Activated CD4-positive, alpha-beta T cell treated with anti-CD3 and anti-CD28 coated beads, Interleukin-2, amount 10 ng/mL, durations not matched to agents 24 days and 14 days (primary cell): ENCODE measurements at regions not wholly inside any gene's neighbourhood (a gene's known extent, or its start where the extent isn't known, plus 50 kb on each side); places are given as distances from the start of the nearest gene placed in this dataset.

Experiments used
- DNase-seq: peaks from one replicate; pipeline ENCODE4 v3.0.0; 2022
- H3K27ac Mint-ChIP-seq: one replicate; pipeline ENCODE4 v1.8.0; 2022; ENCODE audit warnings: mild to moderate bottlenecking, mixed read lengths
- H3K27me3 Mint-ChIP-seq: one replicate; pipeline ENCODE4 v1.8.0; 2022; ENCODE audit warnings: mixed read lengths
- H3K36me3 Mint-ChIP-seq: one replicate; pipeline ENCODE4 v1.8.0; 2022; ENCODE audit warnings: low read depth, mild to moderate bottlenecking, mixed read lengths
- H3K4me1 Mint-ChIP-seq: one replicate; pipeline ENCODE4 v1.8.0; 2021; ENCODE audit warnings: mixed read lengths
- H3K4me3 Mint-ChIP-seq: one replicate; pipeline ENCODE4 v1.8.0; 2022; ENCODE audit warnings: mild to moderate bottlenecking, moderate library complexity, mixed read lengths
- H3K9me3 Mint-ChIP-seq: one replicate; pipeline ENCODE4 v1.8.0; 2021; ENCODE audit warnings: mixed read lengths
- intact Hi-C: fragments of 100-400 bp; cut with micrococcal nuclease; formaldehyde crosslinking; loops from one replicate; pipeline ENCODE4 v1.15.1; 2023

- Mint-ChIP-seq H3K36me3 (no peaks in the 10 kb centered on the region), H3K4me3 (no peak overlapping the region), H3K27me3 (no peaks in the 10 kb centered on the region), H3K4me1 (no peaks in the 10 kb centered on the region), H3K27ac (no peak overlapping the region), H3K9me3 (no peaks in the 10 kb centered on the region)
- intact Hi-C loops, result no loop called here
- DNase-seq, result no peak
Observed at GRCh38 chr5:124140060-124140459, 606.4 kb downstream of the ZNF608 start.

DNA sequence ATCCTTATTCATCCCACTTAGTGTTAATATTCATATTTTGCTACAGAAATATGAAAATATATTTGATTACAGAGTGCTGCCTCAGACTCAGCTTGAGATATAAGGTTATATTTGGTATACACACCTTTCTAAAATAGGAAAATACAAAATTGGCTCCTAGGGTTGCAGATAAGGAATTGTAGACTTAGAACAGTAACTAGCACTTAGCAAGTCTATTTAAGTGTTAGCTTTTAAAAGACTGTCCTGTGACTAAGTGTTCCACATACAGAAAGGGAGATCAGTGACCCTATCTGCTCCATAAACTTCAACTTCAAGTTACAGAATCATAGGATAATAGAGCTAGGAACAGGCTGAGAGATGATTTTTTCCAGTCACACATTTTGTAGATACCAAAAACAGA lies 607.0 kb downstream of the ZNF608 start:
- intact Hi-C loops, result no loop called here
- H3K36me3 Mint-ChIP-seq, result no peaks in the 10 kb centered on the region
- H3K4me3 Mint-ChIP-seq, result no peak overlapping the region
- no peak overlapping the region for H3K27ac Mint-ChIP-seq
- no peak for DNase-seq
- H3K9me3 Mint-ChIP-seq, result no peaks in the 10 kb centered on the region
- H3K4me1 Mint-ChIP-seq, result no peaks in the 10 kb centered on the region
- H3K27me3 Mint-ChIP-seq, result no peaks in the 10 kb centered on the region

- no peaks in the 10 kb centered on the region for H3K36me3 Mint-ChIP-seq
- DNase-seq, result no peak
- no peaks in the 10 kb centered on the region for H3K4me1 Mint-ChIP-seq
- H3K4me3 Mint-ChIP-seq, result no peak overlapping the region
- H3K9me3 Mint-ChIP-seq, result no peaks in the 10 kb centered on the region
- no peak overlapping the region for H3K27ac Mint-ChIP-seq
- intact Hi-C loops, result no loop called here
- no peaks in the 10 kb centered on the region for H3K27me3 Mint-ChIP-seq
Observed at GRCh38 chr5:124136609-124137008, 609.8 kb downstream of the ZNF608 start.

DNA sequence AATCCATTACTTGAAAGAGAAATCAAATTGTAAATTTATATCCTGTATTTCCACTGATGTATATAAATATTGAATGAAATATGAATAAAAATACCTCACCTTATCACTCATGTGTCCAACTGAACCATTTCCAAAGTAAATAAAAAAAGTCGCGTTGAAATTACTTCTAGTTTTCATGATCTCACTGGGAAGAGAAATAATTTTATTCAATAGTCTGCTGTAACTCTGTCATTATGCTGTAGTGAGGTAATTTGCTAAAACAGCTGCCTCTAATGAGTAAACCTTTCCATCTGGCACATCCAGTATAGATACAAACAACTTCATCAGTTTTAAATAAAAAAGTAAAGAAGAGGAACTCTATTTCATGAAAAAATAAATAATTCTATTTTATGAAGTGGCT lies 611.5 kb downstream of the ZNF608 start:
- no peaks in the 10 kb centered on the region for H3K9me3 Mint-ChIP-seq
- intact Hi-C loops, result no loop called here
- no peak overlapping the region for H3K27ac Mint-ChIP-seq
- no peaks in the 10 kb centered on the region for H3K36me3 Mint-ChIP-seq
- no peaks in the 10 kb centered on the region for H3K27me3 Mint-ChIP-seq
- no peak for DNase-seq
- H3K4me1 Mint-ChIP-seq, result no peaks in the 10 kb centered on the region
- H3K4me3 Mint-ChIP-seq, result no peak overlapping the region

DNA sequence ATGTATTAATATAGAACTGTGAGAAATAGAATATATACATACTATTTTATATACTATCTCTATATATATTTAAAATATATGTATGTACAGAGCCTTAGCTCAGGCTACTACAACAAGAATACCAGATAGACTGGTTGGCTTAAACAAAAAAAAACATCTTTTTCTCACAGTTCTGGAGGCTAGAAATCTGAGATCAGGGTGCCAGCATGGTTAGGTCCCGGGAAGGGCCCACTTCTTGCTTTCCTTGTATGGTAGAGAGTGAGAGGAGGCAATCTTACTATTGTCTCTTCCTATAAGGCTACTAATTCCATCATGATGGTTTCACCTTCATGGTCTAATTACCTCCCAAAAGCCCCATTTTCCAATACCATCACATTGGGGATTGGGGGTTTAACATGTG lies 613.0 kb downstream of the ZNF608 start:
- no peak for DNase-seq
- no peaks in the 10 kb centered on the region for H3K9me3 Mint-ChIP-seq
- no peaks in the 10 kb centered on the region for H3K4me1 Mint-ChIP-seq
- no peaks in the 10 kb centered on the region for H3K36me3 Mint-ChIP-seq
- H3K27ac Mint-ChIP-seq, result no peak overlapping the region
- H3K27me3 Mint-ChIP-seq, result no peaks in the 10 kb centered on the region
- no peak overlapping the region for H3K4me3 Mint-ChIP-seq
- intact Hi-C loops, result no loop called here

GRCh38 chr5:124132843-124133242 lies 613.6 kb downstream of the ZNF608 start:
- Mint-ChIP-seq H3K4me1 (no peaks in the 10 kb centered on the region), H3K9me3 (no peaks in the 10 kb centered on the region), H3K4me3 (no peak overlapping the region), H3K36me3 (no peaks in the 10 kb centered on the region), H3K27ac (no peak overlapping the region), H3K27me3 (no peaks in the 10 kb centered on the region)
- intact Hi-C loops, result no loop called here
- no peak for DNase-seq

- Mint-ChIP-seq H3K4me1 (no peaks in the 10 kb centered on the region), H3K36me3 (no peaks in the 10 kb centered on the region), H3K9me3 (no peaks in the 10 kb centered on the region), H3K4me3 (no peak overlapping the region), H3K27ac (no peak overlapping the region), H3K27me3 (no peaks in the 10 kb centered on the region)
- no peak for DNase-seq
- intact Hi-C loops, result no loop called here
Observed at GRCh38 chr5:124131466-124131865, 615.0 kb downstream of the ZNF608 start.

DNA sequence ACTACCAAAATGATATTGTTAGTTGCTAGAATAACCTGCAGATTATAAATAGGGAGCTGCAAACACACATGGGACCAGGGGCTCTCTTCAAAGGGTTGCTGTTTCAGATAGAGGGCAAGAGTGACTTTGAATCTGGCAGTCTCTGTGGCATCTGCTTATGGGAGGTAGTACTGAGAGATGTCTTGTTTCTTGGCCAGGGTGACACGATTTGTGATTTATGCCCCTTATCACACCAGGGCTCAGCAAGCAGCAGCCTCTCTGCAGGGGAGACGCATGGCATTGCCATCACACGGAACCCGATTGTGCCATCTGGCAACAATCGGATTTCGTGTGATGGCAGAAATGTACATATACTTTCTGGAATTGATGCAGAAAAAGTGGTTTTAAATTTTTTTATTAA lies 615.6 kb downstream of the ZNF608 start:
- Mint-ChIP-seq H3K27ac (no peak overlapping the region), H3K4me3 (no peak overlapping the region), H3K9me3 (no peaks in the 10 kb centered on the region)

GRCh38 chr5:124128867-124129266 lies 616.9 kb downstream of the CSNK1G3 start:
- Mint-ChIP-seq H3K4me1 (no peaks in the 10 kb centered on the region), H3K9me3 (no peaks in the 10 kb centered on the region), H3K27ac (no peak overlapping the region), H3K4me3 (no peak overlapping the region), H3K36me3 (no peaks in the 10 kb centered on the region), H3K27me3 (no peaks in the 10 kb centered on the region)
- no peak for DNase-seq
- intact Hi-C loops, result no loop called here

More for the DNA sequence above, 615.6 kb downstream of the ZNF608 start:
- Mint-ChIP-seq H3K27me3 (no peaks in the 10 kb centered on the region), H3K4me1 (no peaks in the 10 kb centered on the region), H3K36me3 (no peaks in the 10 kb centered on the region)
- intact Hi-C loops, result no loop called here
- no peak for DNase-seq

GRCh38 chr5:124126504-124127217 lies 614.7 kb downstream of the CSNK1G3 start:
- H3K4me3 Mint-ChIP-seq, result no peak overlapping the region
- no peaks in the 10 kb centered on the region for H3K4me1 Mint-ChIP-seq
- H3K36me3 Mint-ChIP-seq, result no peaks in the 10 kb centered on the region
- no peaks in the 10 kb centered on the region for H3K9me3 Mint-ChIP-seq
- no peak overlapping the region for H3K27ac Mint-ChIP-seq
- no peak for DNase-seq
- intact Hi-C loops, result no loop called here
- H3K27me3 Mint-ChIP-seq, result no peaks in the 10 kb centered on the region

DNA sequence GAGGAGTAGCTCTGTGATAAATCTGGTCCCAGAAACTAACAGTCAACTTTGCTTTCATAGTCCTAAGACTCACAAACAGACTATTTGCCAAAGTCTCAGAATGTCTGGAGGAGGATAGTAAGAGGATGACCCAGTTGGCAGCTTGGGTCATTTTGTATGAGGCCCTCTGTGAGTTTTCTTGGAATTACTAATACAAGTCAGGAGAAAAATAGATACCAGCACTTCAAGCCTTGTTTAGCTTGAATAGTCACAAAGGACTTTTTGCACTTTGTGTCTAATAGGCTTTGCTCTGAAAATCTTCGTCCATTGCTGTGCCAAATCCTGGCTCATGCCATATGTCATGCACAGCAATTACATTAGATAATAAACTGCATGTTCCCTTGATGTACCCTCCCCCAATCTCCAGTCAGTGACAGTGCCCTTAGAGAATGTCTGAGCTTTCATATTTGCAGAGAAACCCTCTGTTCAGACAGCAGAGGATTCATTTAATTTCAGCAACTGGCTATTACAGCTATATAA lies 612.8 kb downstream of the CSNK1G3 start:
- H3K36me3 Mint-ChIP-seq, result no peaks in the 10 kb centered on the region
- no peak for DNase-seq
- no peaks in the 10 kb centered on the region for H3K4me1 Mint-ChIP-seq
- H3K27me3 Mint-ChIP-seq, result no peaks in the 10 kb centered on the region
- H3K4me3 Mint-ChIP-seq, result no peak overlapping the region
- intact Hi-C loops, result no loop called here
- H3K27ac Mint-ChIP-seq, result no peak overlapping the region
- no peaks in the 10 kb centered on the region for H3K9me3 Mint-ChIP-seq

DNA sequence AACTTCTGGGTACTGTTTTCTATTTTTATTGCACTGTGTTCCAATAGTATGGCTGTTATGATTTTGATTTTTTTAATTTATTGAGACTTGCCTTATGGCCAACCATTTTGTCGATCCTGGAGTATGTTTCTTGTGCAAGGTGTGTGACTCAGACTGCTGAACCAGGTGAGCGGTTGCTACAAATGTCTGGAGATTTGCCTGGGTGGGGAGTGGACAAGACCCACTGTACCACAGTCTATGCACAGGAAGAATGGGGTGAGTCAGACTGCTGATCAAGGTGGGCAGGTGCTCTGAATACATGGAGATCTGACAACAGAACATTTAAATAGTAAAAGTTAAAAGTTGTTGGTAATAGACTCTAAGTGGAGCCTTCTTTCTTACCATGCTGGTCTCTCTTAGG lies 609.2 kb downstream of the CSNK1G3 start:
- H3K4me1 Mint-ChIP-seq, result no peaks in the 10 kb centered on the region
- no peak for DNase-seq
- H3K9me3 Mint-ChIP-seq, result no peaks in the 10 kb centered on the region
- intact Hi-C loops, result no loop called here
- H3K27me3 Mint-ChIP-seq, result no peaks in the 10 kb centered on the region
- H3K4me3 Mint-ChIP-seq, result no peak overlapping the region
- no peak overlapping the region for H3K27ac Mint-ChIP-seq
- H3K36me3 Mint-ChIP-seq, result no peaks in the 10 kb centered on the region

DNA sequence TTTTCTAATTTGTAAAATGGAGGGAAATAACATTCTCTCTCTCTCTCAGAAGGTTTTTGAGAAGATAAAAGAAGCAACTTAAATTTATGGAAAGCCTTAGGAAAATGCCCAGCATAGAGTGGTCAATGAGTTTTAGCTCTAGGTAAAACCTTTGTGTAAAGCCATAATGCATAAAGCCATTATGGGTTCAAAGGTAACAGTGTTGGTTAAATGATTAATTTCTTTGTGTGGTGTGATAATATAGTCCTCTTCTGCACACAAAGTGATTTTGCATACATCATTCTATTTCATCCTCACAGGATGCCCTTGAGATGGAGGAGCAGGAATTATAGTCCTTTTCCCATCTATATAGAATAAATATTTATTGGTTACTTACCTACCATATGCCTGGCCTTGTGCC lies 602.9 kb downstream of the CSNK1G3 start:
- DNase-seq, result no peak
- Mint-ChIP-seq H3K4me3 (no peak overlapping the region), H3K27ac (no peak overlapping the region), H3K4me1 (no peaks in the 10 kb centered on the region), H3K9me3 (no peaks in the 10 kb centered on the region), H3K27me3 (no peaks in the 10 kb centered on the region), H3K36me3 (no peaks in the 10 kb centered on the region)
- intact Hi-C loops, result no loop called here

GRCh38 chr5:124111886-124112285 lies 599.9 kb downstream of the CSNK1G3 start:
- H3K4me3 Mint-ChIP-seq, result no peak overlapping the region
- H3K27me3 Mint-ChIP-seq, result no peaks in the 10 kb centered on the region

GRCh38 chr5:124110942-124111341 lies 599.0 kb downstream of the CSNK1G3 start:
- no peaks in the 10 kb centered on the region for H3K4me1 Mint-ChIP-seq
- H3K27ac Mint-ChIP-seq, result no peak overlapping the region
- no peaks in the 10 kb centered on the region for H3K27me3 Mint-ChIP-seq
- DNase-seq, result no peak
- intact Hi-C loops, result no loop called here
- H3K9me3 Mint-ChIP-seq, result no peaks in the 10 kb centered on the region
- no peaks in the 10 kb centered on the region for H3K36me3 Mint-ChIP-seq
- no peak overlapping the region for H3K4me3 Mint-ChIP-seq

More at GRCh38 chr5:124111886-124112285, 599.9 kb downstream of the CSNK1G3 start:
- Mint-ChIP-seq H3K4me1 (no peaks in the 10 kb centered on the region), H3K9me3 (no peaks in the 10 kb centered on the region), H3K36me3 (no peaks in the 10 kb centered on the region), H3K27ac (no peak overlapping the region)
- no peak for DNase-seq
- intact Hi-C loops, result no loop called here
